ENCODE measurements at regions not wholly inside any gene's neighbourhood (a gene's known extent, or its start where the extent isn't known, plus 50 kb on each side); places are given as distances from the start of the nearest gene placed in this dataset.

DNA sequence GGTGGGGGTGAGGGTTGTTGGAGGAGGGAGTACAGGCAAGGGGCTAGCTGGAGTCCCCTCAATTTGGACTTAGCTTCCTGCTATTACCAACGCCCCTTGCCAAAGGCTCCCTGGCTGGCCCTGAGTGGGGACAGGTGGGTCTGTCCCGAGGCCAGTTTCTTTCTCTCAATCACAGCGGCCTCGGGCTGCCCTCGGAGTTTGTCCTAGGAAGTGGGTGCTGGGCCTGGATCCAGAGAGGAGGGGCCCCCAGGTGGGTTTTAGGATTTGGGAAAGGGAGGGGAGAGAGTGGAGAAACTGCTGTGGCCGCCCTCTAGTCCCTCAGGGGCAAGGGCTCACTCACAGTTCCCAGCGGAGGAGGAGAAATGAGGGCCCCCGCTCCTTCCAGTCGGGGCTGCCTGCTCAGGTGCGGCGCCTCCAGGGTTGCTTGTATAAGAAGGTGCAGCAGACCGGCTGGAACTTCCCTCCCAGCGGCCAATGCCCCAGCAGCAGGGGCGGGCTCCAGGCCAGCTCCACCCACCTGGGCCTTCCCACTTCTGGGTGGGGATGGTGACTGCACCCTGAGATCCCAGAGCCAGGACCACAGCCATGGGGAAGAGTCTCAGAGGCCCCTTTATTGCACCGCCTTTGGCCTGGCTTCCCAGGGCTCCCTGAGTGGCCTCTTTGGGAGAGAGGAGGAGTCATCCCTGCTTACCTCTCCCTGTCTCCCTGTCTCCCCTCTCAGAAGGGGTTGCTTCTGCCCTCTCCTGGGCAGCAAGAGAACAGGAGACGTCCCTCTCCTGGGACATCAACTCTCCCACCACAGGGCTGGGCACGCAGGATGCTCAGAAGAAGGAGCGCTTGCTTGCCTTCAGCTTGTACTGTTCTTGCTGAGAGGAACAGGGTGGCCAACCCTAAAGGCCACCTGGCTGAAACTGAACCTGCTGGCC, 112.0 kb upstream of the SMURF2 start (continued):
- TF ChIP-seq ZGPAT (CRISPR knock-in tag; IDR thresholded peaks at IDR 0.05) (peak; percentile 62), ETS1 (CRISPR knock-in tag; IDR thresholded peaks at IDR 0.05) (no peak), ZNF180 (CRISPR knock-in tag; IDR thresholded peaks at IDR 0.05; ENCODE audit: borderline replicate concordance, low read depth) (no peak), ZNF674 (CRISPR knock-in tag; IDR thresholded peaks at IDR 0.05; ENCODE audit: low read depth) (no peak), ZNF33B (CRISPR knock-in tag; IDR thresholded peaks at IDR 0.05) (peak; percentile 87; the same call in 1 of the 2 replicates), ZNF792 (CRISPR knock-in tag; IDR thresholded peaks at IDR 0.05) (peak; percentile 68; the same call in 1 of the 2 replicates), ZBTB25 (CRISPR knock-in tag; IDR thresholded peaks at IDR 0.05) (no peak), SAFB2 (CRISPR knock-in tag; IDR thresholded peaks at IDR 0.05; ENCODE audit: borderline replicate concordance, low read depth) (peak; percentile 49; the same call in 1 of the 2 replicates), ZNF446 (CRISPR knock-in tag; IDR thresholded peaks at IDR 0.05) (no peak), MEIS1 (CRISPR knock-in tag; IDR thresholded peaks at IDR 0.05; ENCODE audit: borderline replicate concordance) (no peak), ZNF577 (CRISPR knock-in tag; IDR thresholded peaks at IDR 0.05; ENCODE audit: borderline replicate concordance, low read depth) (no peak), TEAD2 (CRISPR knock-in tag; IDR thresholded peaks at IDR 0.05) (no peak), ZNF543 (CRISPR knock-in tag; IDR thresholded peaks at IDR 0.05) (no peak), HNRNPLL (IDR thresholded peaks at IDR 0.05; ENCODE audit: low read depth, low read length, poor library complexity, severe bottlenecking) (peak; percentile 67), PLRG1 (conservative IDR thresholded peaks at IDR 0.05) (no peak), ZFP41 (CRISPR knock-in tag; IDR thresholded peaks at IDR 0.05; ENCODE audit: borderline replicate concordance) (no peak), MTA1 (CRISPR knock-in tag; IDR thresholded peaks at IDR 0.05; ENCODE audit: borderline replicate concordance) (peak; percentile 60; the same call in 1 of the 2 replicates), DMTF1 (CRISPR knock-in tag; IDR thresholded peaks at IDR 0.05) (no peak), ZNF83 (CRISPR knock-in tag; IDR thresholded peaks at IDR 0.05; ENCODE audit: borderline replicate concordance) (0 out of 2 replicates have a peak, but pooled peaks have one; percentile 55), ZNF3 (CRISPR knock-in tag; IDR thresholded peaks at IDR 0.05) (no peak), HOXD1 (CRISPR knock-in tag; IDR thresholded peaks at IDR 0.05) (no peak), ZNF737 (CRISPR knock-in tag; IDR thresholded peaks at IDR 0.05; ENCODE audit: borderline replicate concordance) (no peak), TOPORS (CRISPR knock-in tag; IDR thresholded peaks at IDR 0.05) (no peak)
- TF ChIP-seq, protein P1, sequence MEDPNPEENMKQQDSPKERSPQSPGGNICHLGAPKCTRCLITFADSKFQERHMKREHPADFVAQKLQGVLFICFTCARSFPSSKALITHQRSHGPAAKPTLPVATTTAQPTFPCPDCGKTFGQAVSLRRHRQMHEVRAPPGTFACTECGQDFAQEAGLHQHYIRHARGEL (CRISPR knock-in tag; IDR thresholded peaks at IDR 0.05): no peak

All from HepG2 (cell line).